Testis (tissue), 2 donors: ENCODE measurements at regions not wholly inside any gene's neighbourhood (a gene's known extent, or its start where the extent isn't known, plus 50 kb on each side); places are given as distances from the start of the nearest gene placed in this dataset.

Source experiments
- POLR2A ChIP-seq: fragments of 450-650 bp; IDR thresholded peaks from one replicate; pipeline ENCODE4 v1.6.1; 2017; ENCODE audit warnings: antibody characterized with exemption, mild to moderate bottlenecking, moderate library complexity
- TF ChIP-seq, protein P1 (sequence below), 3 experiments: fragments of 450-650 bp in 2 of 3; fragments of 200-600 bp in 1 of 3; sonication (generic) in 1 of 3; IDR thresholded peaks; one replicate each; pipeline ENCODE4 v1.5.1; 2016 to 2019; ENCODE audit warnings: antibody characterized with exemption in 3 of 3, mild to moderate bottlenecking in 2 of 3, moderate library complexity in 1 of 3

DNA sequence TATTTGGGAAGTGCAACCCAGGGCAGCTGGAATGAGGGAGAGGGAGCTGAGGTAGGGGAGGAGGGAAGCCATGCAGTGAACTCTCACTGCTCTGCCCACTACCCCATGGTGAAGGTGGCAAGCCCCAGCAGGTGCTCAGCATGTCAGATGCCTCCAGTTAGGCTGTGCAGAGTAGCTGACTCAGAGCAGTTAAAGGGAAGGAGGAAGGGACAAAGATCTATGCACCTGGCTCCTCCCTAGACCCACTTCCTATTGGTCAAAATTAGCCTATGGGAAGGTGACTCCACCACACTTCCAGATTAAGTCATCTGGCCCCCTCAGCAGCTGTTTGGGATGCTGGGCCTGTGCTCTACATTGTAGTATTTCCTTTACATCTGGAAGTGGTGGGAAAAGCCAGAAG is 125.7 kb upstream of the MTPN start:
- TF ChIP-seq, protein P1, sequence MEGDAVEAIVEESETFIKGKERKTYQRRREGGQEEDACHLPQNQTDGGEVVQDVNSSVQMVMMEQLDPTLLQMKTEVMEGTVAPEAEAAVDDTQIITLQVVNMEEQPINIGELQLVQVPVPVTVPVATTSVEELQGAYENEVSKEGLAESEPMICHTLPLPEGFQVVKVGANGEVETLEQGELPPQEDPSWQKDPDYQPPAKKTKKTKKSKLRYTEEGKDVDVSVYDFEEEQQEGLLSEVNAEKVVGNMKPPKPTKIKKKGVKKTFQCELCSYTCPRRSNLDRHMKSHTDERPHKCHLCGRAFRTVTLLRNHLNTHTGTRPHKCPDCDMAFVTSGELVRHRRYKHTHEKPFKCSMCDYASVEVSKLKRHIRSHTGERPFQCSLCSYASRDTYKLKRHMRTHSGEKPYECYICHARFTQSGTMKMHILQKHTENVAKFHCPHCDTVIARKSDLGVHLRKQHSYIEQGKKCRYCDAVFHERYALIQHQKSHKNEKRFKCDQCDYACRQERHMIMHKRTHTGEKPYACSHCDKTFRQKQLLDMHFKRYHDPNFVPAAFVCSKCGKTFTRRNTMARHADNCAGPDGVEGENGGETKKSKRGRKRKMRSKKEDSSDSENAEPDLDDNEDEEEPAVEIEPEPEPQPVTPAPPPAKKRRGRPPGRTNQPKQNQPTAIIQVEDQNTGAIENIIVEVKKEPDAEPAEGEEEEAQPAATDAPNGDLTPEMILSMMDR (IDR thresholded peaks at IDR 0.05) = no peak
- no peak for TF ChIP-seq POLR2A
